Parathyroid adenoma (tissue), 2 donors: ENCODE measurements at regions not wholly inside any gene's neighbourhood (a gene's known extent, or its start where the extent isn't known, plus 50 kb on each side); places are given as distances from the start of the nearest gene placed in this dataset.
A peak's percentile ranks its signal among the peaks of the same experiment; 100 is the strongest.

Experiments
- H2AFZ ChIP-seq: fragments of 300-600 bp; sonication (generic); one replicate; pipeline ENCODE4 v1.7.0; 2017; ENCODE audit warnings: antibody characterized with exemption, mild to moderate bottlenecking
- H3K27ac ChIP-seq: fragments of 300-600 bp; sonication (generic); one replicate; pipeline ENCODE4 v1.7.0; 2017
- H3K27me3 ChIP-seq: fragments of 300-600 bp; sonication (generic); one replicate; pipeline ENCODE4 v1.7.0; 2017; ENCODE audit warnings: low read length; ENCODE audit not compliant: control insufficient read depth, insufficient read depth
- H3K36me3 ChIP-seq: fragments of 300-600 bp; sonication (generic); one replicate; pipeline ENCODE4 v1.7.0; 2017; ENCODE audit warnings: low read length; ENCODE audit not compliant: control insufficient read depth, insufficient read depth
- H3K4me1 ChIP-seq: fragments of 300-600 bp; sonication (generic); one replicate; pipeline ENCODE4 v1.7.0; 2017; ENCODE audit warnings: control low read depth
- H3K4me2 ChIP-seq: fragments of 300-600 bp; sonication (generic); one replicate; pipeline ENCODE4 v1.7.0; 2017; ENCODE audit warnings: low read length
- H3K4me3 ChIP-seq: fragments of 300-600 bp; sonication (generic); one replicate; pipeline ENCODE4 v1.7.0; 2017; ENCODE audit warnings: low read depth, low read length
- H3K79me2 ChIP-seq: fragments of 300-600 bp; sonication (generic); one replicate; pipeline ENCODE4 v1.7.0; 2017; ENCODE audit warnings: control low read depth
- H3K9ac ChIP-seq: fragments of 300-600 bp; sonication (generic); one replicate; pipeline ENCODE4 v1.7.0; 2017; ENCODE audit warnings: mild to moderate bottlenecking
- H3K9me3 ChIP-seq: fragments of 300-600 bp; sonication (generic); one replicate; pipeline ENCODE4 v1.7.0; 2017; ENCODE audit warnings: low read length; ENCODE audit not compliant: control insufficient read depth
- TF ChIP-seq, protein P1 (sequence below): fragments of 300-600 bp; sonication (generic); IDR thresholded peaks from one replicate; pipeline ENCODE4 v1.7.0; 2017; ENCODE audit warnings: antibody characterized with exemption, mild to moderate bottlenecking
- donor health status: primary hyperparathyroidism.

DNA sequence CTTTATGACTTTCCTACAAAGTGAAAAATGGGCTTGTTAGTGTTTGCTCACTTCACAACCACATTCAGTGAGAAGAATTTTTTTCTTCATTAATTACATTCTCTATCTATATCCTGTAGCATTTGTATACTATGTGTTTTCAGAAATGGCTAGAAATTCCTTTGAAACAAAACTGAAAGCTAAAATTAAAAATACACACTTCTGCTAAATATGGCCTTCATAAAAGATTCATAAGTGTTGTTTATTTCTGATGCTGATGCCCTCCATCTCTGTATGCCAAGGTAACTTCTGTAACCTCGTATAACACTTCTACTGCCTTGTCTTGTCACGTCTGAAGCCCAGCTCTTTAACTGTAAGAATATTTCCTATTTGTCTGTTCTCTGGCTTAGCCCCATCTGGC is 59.8 kb downstream of the PMAIP1 start:
- no peak overlapping the region for H3K4me3 ChIP-seq
- H3K4me1 ChIP-seq: peaks cover 7% of the 10 kb centered on the region
- H3K4me2 ChIP-seq: no peak overlapping the region
- no peak overlapping the region for H3K9ac ChIP-seq
- H3K27ac ChIP-seq: no peak overlapping the region
- H2AFZ ChIP-seq: no peak overlapping the region
- H3K79me2 ChIP-seq: no peaks in the 10 kb centered on the region
- TF ChIP-seq, protein P1, sequence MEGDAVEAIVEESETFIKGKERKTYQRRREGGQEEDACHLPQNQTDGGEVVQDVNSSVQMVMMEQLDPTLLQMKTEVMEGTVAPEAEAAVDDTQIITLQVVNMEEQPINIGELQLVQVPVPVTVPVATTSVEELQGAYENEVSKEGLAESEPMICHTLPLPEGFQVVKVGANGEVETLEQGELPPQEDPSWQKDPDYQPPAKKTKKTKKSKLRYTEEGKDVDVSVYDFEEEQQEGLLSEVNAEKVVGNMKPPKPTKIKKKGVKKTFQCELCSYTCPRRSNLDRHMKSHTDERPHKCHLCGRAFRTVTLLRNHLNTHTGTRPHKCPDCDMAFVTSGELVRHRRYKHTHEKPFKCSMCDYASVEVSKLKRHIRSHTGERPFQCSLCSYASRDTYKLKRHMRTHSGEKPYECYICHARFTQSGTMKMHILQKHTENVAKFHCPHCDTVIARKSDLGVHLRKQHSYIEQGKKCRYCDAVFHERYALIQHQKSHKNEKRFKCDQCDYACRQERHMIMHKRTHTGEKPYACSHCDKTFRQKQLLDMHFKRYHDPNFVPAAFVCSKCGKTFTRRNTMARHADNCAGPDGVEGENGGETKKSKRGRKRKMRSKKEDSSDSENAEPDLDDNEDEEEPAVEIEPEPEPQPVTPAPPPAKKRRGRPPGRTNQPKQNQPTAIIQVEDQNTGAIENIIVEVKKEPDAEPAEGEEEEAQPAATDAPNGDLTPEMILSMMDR: no peak
- H3K27me3 ChIP-seq: no peaks in the 10 kb centered on the region
- no peaks in the 10 kb centered on the region for H3K9me3 ChIP-seq
- no peaks in the 10 kb centered on the region for H3K36me3 ChIP-seq

DNA sequence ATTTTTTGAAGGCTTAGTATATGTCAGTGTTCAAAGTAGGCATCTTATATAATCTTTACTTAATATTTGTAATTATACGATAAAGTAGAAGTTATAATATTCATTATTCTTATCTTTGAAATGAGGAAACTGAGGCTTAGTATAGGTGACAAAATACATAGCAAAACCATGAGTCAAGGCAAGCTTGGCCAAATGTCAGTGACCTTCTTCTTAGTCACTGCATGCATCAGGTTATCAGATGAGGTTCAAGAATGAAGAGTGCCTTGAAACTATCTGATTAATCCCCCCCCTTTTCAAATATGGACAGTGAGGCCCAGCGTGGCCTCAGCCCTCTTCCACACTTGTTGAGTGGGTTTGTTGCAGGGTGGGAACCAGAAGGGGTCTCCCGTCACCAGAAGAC is 59.3 kb downstream of the PMAIP1 start:
- Histone ChIP-seq H3K9ac (no peak overlapping the region), H3K4me2 (no peak overlapping the region), H2AFZ (no peak overlapping the region), H3K27ac (no peak overlapping the region), H3K4me1 (peaks cover 7% of the 10 kb centered on the region), H3K27me3 (no peaks in the 10 kb centered on the region), H3K79me2 (no peaks in the 10 kb centered on the region), H3K36me3 (no peaks in the 10 kb centered on the region), H3K9me3 (no peaks in the 10 kb centered on the region), H3K4me3 (no peak overlapping the region)
- TF ChIP-seq, protein P1: no peak

DNA sequence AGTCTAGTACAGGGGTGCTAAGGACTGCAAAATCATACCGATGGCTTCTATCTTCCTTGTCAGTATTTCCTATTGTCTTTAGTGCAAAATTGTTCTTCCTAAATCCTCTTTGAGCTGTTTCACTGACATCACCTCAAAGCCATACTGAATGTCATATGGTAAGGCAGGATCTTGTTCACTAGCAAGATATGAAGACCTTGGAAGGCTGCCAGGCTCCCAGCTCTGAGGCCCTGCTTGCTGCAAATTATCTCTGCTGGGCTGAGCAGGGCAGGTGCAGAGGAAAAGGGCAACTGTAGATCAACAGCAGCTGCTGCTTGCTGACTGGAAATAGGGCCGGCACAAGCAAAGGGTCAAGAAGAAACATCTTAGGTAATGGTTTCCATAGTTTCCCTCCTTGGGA is 58.2 kb downstream of the PMAIP1 start:
- no peak overlapping the region for H3K4me2 ChIP-seq
- no peak overlapping the region for H3K4me3 ChIP-seq
- H3K9me3 ChIP-seq: no peaks in the 10 kb centered on the region
- H3K36me3 ChIP-seq: no peaks in the 10 kb centered on the region
- H3K27ac ChIP-seq: no peak overlapping the region
- H3K27me3 ChIP-seq: no peaks in the 10 kb centered on the region
- no peak overlapping the region for H3K9ac ChIP-seq
- peak overlapping the region; percentile 2 for H2AFZ ChIP-seq
- peaks cover 7% of the 10 kb centered on the region for H3K4me1 ChIP-seq
- no peaks in the 10 kb centered on the region for H3K79me2 ChIP-seq
- TF ChIP-seq, protein P1: no peak

DNA sequence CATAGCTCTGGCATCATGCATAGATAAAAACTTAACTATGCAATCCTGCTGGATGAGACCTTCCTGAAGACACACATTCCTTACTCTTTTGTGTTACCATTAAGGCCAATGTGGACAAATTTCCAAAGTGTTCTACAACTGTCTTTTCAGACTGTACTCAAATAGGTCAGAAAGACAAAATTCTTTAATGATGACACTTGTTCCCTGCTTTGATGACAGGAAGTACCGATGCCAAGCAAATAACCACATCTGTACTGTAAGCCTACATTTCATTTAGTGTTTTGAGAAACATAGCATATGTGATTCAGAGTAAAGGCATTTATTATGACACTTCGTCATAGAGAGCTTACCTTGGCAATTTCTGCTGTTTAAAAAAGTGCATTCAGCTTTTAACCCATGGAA is 55.0 kb downstream of the PMAIP1 start:
- Histone ChIP-seq H3K9ac (no peak overlapping the region), H2AFZ (no peak overlapping the region), H3K27me3 (no peaks in the 10 kb centered on the region), H3K4me2 (no peak overlapping the region), H3K9me3 (no peaks in the 10 kb centered on the region), H3K4me3 (no peak overlapping the region), H3K79me2 (no peaks in the 10 kb centered on the region), H3K4me1 (peaks cover 7% of the 10 kb centered on the region), H3K36me3 (no peaks in the 10 kb centered on the region), H3K27ac (no peak overlapping the region)
- TF ChIP-seq, protein P1: no peak

DNA sequence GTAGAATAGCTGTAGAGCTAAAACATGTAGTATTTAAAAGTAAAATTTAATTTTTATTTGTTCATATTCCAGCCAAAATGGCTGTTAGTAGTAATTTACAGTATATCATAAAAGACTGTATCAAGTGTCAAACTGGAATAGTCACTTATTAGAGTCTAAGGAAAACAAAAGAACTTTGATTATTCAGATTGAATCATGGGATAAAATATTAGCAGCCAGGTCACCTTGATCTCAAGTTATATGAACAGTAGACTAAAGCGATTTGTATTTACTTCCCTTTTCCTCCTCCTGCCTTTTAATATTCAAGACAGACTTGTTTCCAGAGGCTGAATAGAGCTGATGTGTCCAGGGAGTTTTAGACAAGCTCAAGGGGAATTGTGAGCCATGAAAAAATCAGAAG is 54.4 kb downstream of the PMAIP1 start:
- Histone ChIP-seq H3K9ac (no peak overlapping the region), H3K79me2 (no peaks in the 10 kb centered on the region), H3K27ac (no peak overlapping the region), H3K4me1 (peaks cover 7% of the 10 kb centered on the region), H3K36me3 (no peaks in the 10 kb centered on the region), H3K27me3 (no peaks in the 10 kb centered on the region), H3K9me3 (no peaks in the 10 kb centered on the region), H2AFZ (no peak overlapping the region), H3K4me2 (no peak overlapping the region), H3K4me3 (no peak overlapping the region)
- TF ChIP-seq, protein P1: no peak
